MG63 (cell line): ENCODE measurements at regions not wholly inside any gene's neighbourhood (a gene's known extent, or its start where the extent isn't known, plus 50 kb on each side); places are given as distances from the start of the nearest gene placed in this dataset.

Source experiments
- DNase-seq: peaks from one replicate; pipeline ENCODE4 v3.0.0-alpha.2; 2020
- H3K27me3 ChIP-seq: fragments of 250-450 bp; sonication (Bioruptor Pico); 2 replicates; pipeline ENCODE4 v1.5.1; 2020; ENCODE audit warnings: mild to moderate bottlenecking, moderate library complexity
- H3K36me3 ChIP-seq: fragments of 250-450 bp; sonication (Bioruptor Pico); 2 replicates; pipeline ENCODE4 v1.5.1; 2020; ENCODE audit warnings: mild to moderate bottlenecking, moderate library complexity
- H3K4me3 ChIP-seq: fragments of 250-450 bp; sonication (Bioruptor Pico); 2 replicates; pipeline ENCODE4 v1.5.1; 2020; ENCODE audit warnings: mild to moderate bottlenecking, moderate library complexity
- H3K9me3 ChIP-seq: fragments of 250-450 bp; sonication (Bioruptor Pico); 2 replicates; pipeline ENCODE4 v1.5.1; 2020; ENCODE audit warnings: mild to moderate bottlenecking, moderate library complexity

- Histone ChIP-seq H3K9me3 (no peaks in the 10 kb centered on the region), H3K4me3 (no peak overlapping the region), H3K27me3 (no peaks in the 10 kb centered on the region), H3K36me3 (no peaks in the 10 kb centered on the region)
- DNase-seq, result no peak
Measured at GRCh38 chr7:54879776-54880175, 120.8 kb upstream of the SEC61G start.

GRCh38 chr7:54880326-54880989 lies 121.4 kb upstream of the SEC61G start:
- no peaks in the 10 kb centered on the region for H3K9me3 ChIP-seq
- H3K36me3 ChIP-seq, result no peaks in the 10 kb centered on the region
- no peak for DNase-seq

GRCh38 chr7:54881816-54882520 lies 123.0 kb upstream of the SEC61G start:
- Histone ChIP-seq H3K36me3 (no peaks in the 10 kb centered on the region), H3K27me3 (no peaks in the 10 kb centered on the region), H3K4me3 (no peak overlapping the region), H3K9me3 (no peaks in the 10 kb centered on the region)
- no peak for DNase-seq

More at GRCh38 chr7:54880326-54880989, 121.4 kb upstream of the SEC61G start:
- no peak overlapping the region for H3K4me3 ChIP-seq
- no peaks in the 10 kb centered on the region for H3K27me3 ChIP-seq

GRCh38 chr7:54882694-54883093 lies 123.7 kb upstream of the SEC61G start:
- H3K9me3 ChIP-seq, result no peaks in the 10 kb centered on the region
- no peaks in the 10 kb centered on the region for H3K36me3 ChIP-seq
- H3K4me3 ChIP-seq, result no peak overlapping the region
- no peaks in the 10 kb centered on the region for H3K27me3 ChIP-seq
- DNase-seq, result no peak

GRCh38 chr7:54883576-54883975 lies 124.6 kb upstream of the SEC61G start:
- no peaks in the 10 kb centered on the region for H3K9me3 ChIP-seq
- no peaks in the 10 kb centered on the region for H3K27me3 ChIP-seq
- no peak for DNase-seq
- H3K36me3 ChIP-seq, result no peaks in the 10 kb centered on the region
- no peak overlapping the region for H3K4me3 ChIP-seq

GRCh38 chr7:54885285-54885684 lies 126.3 kb upstream of the SEC61G start:
- no peaks in the 10 kb centered on the region for H3K9me3 ChIP-seq
- no peak for DNase-seq

GRCh38 chr7:54888067-54888733 lies 129.2 kb upstream of the SEC61G start:
- Histone ChIP-seq H3K9me3 (no peaks in the 10 kb centered on the region), H3K36me3 (no peaks in the 10 kb centered on the region), H3K4me3 (peak overlapping the region; percentile 33), H3K27me3 (no peaks in the 10 kb centered on the region)
- DNase-seq, result peak; percentile 30

More at GRCh38 chr7:54885285-54885684, 126.3 kb upstream of the SEC61G start:
- Histone ChIP-seq H3K27me3 (no peaks in the 10 kb centered on the region), H3K4me3 (no peak overlapping the region), H3K36me3 (no peaks in the 10 kb centered on the region)

- H3K9me3 ChIP-seq, result no peaks in the 10 kb centered on the region
- no peaks in the 10 kb centered on the region for H3K27me3 ChIP-seq
- DNase-seq, result no peak
- H3K4me3 ChIP-seq, result peak overlapping the region; percentile 33
- no peaks in the 10 kb centered on the region for H3K36me3 ChIP-seq
Measured at GRCh38 chr7:54888734-54889082, 129.7 kb upstream of the SEC61G start.

GRCh38 chr7:54897891-54898290 lies 120.9 kb upstream of the EGFR start:
- Histone ChIP-seq H3K27me3 (peaks cover 7% of the 10 kb centered on the region), H3K9me3 (no peaks in the 10 kb centered on the region), H3K36me3 (no peaks in the 10 kb centered on the region), H3K4me3 (no peak overlapping the region)
- DNase-seq, result no peak

GRCh38 chr7:54898659-54899340 lies 120.0 kb upstream of the EGFR start:
- no peak for DNase-seq
- Histone ChIP-seq H3K27me3 (peaks cover 7% of the 10 kb centered on the region), H3K36me3 (no peaks in the 10 kb centered on the region), H3K9me3 (no peaks in the 10 kb centered on the region), H3K4me3 (no peak overlapping the region)

- DNase-seq, result no peak
- H3K9me3 ChIP-seq, result no peaks in the 10 kb centered on the region
- no peaks in the 10 kb centered on the region for H3K36me3 ChIP-seq
- H3K4me3 ChIP-seq, result no peak overlapping the region
- H3K27me3 ChIP-seq, result peaks cover 1% of the 10 kb centered on the region
Measured at GRCh38 chr7:54901840-54902239, 117.0 kb upstream of the EGFR start.

- no peak for DNase-seq
- no peak overlapping the region for H3K4me3 ChIP-seq
Measured at GRCh38 chr7:54904130-54904529, 114.7 kb upstream of the EGFR start.

GRCh38 chr7:54904986-54905385 lies 113.8 kb upstream of the EGFR start:
- H3K9me3 ChIP-seq, result no peaks in the 10 kb centered on the region
- no peaks in the 10 kb centered on the region for H3K27me3 ChIP-seq
- DNase-seq, result no peak
- no peak overlapping the region for H3K4me3 ChIP-seq
- H3K36me3 ChIP-seq, result no peaks in the 10 kb centered on the region

More at GRCh38 chr7:54904130-54904529, 114.7 kb upstream of the EGFR start:
- Histone ChIP-seq H3K36me3 (no peaks in the 10 kb centered on the region), H3K27me3 (no peaks in the 10 kb centered on the region), H3K9me3 (no peaks in the 10 kb centered on the region)

GRCh38 chr7:54906963-54907362 lies 111.9 kb upstream of the EGFR start:
- Histone ChIP-seq H3K4me3 (no peak overlapping the region), H3K36me3 (no peaks in the 10 kb centered on the region), H3K27me3 (no peaks in the 10 kb centered on the region), H3K9me3 (no peaks in the 10 kb centered on the region)
- no peak for DNase-seq

GRCh38 chr7:54907981-54908380 lies 110.8 kb upstream of the EGFR start:
- no peak overlapping the region for H3K4me3 ChIP-seq
- DNase-seq, result no peak
- no peaks in the 10 kb centered on the region for H3K36me3 ChIP-seq
- H3K27me3 ChIP-seq, result no peaks in the 10 kb centered on the region
- no peaks in the 10 kb centered on the region for H3K9me3 ChIP-seq

GRCh38 chr7:54908760-54909438 lies 109.9 kb upstream of the EGFR start:
- no peaks in the 10 kb centered on the region for H3K27me3 ChIP-seq
- no peaks in the 10 kb centered on the region for H3K36me3 ChIP-seq
- H3K9me3 ChIP-seq, result no peaks in the 10 kb centered on the region
- no peak for DNase-seq
- no peak overlapping the region for H3K4me3 ChIP-seq
